Adrenal gland (tissue), 5 donors: ENCODE measurements at regions not wholly inside any gene's neighbourhood (a gene's known extent, or its start where the extent isn't known, plus 50 kb on each side); places are given as distances from the start of the nearest gene placed in this dataset.

Experiments
- POLR2A ChIP-seq, 2 donors: fragments of 450-650 bp; IDR thresholded peaks; one replicate each; pipeline ENCODE4 v1.6.1; 2017; ENCODE audit warnings: antibody characterized with exemption in 2 of 2, mild to moderate bottlenecking in 2 of 2, moderate library complexity in 1 of 2
- TF ChIP-seq, protein P1 (sequence below), 6 experiments: fragments of 450-650 bp in 4 of 6; fragments of 200-600 bp in 2 of 6; sonication (generic) in 1 of 6; IDR thresholded peaks; 1 replicate in 5 of 6; 2 replicates in 1 of 6; pipeline versions ENCODE4 v1.5.1 to v1.8.0; 2016 to 2021; ENCODE audit warnings: antibody characterized with exemption in 6 of 6, mild to moderate bottlenecking in 2 of 6, moderate library complexity in 1 of 6
- donor health status: DM: no; HTN: no; CAD: no.

DNA sequence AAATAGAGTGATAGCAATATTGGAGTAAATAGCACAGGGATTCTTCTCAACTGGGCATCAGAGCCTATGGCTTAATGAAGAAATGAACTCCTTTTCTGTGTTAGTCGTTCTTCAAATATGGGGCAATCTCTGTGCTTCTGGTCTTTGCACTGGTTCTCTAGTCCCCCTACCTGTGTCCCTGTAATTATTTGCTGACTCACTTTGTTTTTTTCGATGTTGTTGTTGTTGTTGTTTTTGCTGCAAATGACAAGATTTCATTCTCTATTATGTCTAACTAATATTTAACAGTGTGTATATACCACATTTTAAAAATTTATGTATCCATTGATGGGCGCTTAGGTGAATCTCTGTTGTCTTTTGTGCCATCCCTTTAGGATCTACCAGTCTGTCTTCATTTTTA is 2137.8 kb upstream of the TENM3 start:
- TF ChIP-seq, protein P1, sequence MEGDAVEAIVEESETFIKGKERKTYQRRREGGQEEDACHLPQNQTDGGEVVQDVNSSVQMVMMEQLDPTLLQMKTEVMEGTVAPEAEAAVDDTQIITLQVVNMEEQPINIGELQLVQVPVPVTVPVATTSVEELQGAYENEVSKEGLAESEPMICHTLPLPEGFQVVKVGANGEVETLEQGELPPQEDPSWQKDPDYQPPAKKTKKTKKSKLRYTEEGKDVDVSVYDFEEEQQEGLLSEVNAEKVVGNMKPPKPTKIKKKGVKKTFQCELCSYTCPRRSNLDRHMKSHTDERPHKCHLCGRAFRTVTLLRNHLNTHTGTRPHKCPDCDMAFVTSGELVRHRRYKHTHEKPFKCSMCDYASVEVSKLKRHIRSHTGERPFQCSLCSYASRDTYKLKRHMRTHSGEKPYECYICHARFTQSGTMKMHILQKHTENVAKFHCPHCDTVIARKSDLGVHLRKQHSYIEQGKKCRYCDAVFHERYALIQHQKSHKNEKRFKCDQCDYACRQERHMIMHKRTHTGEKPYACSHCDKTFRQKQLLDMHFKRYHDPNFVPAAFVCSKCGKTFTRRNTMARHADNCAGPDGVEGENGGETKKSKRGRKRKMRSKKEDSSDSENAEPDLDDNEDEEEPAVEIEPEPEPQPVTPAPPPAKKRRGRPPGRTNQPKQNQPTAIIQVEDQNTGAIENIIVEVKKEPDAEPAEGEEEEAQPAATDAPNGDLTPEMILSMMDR (IDR thresholded peaks at IDR 0.05): no peak
- TF ChIP-seq POLR2A (IDR thresholded peaks at IDR 0.05): no peak
